RWPE1 (cell line): ENCODE measurements at regions not wholly inside any gene's neighbourhood (a gene's known extent, or its start where the extent isn't known, plus 50 kb on each side); places are given as distances from the start of the nearest gene placed in this dataset.

Source experiments
- CTCF ChIA-PET: fragments of 350-600 bp; sonication (Branson Sonifier 250); formaldehyde crosslinking; extraction: SDS; loops from one replicate; lab custom pipeline; 2021; lab: Yijun Ruan, JAX
- POLR2A ChIA-PET: fragments of 400-600 bp; formaldehyde crosslinking; extraction: SDS; loops from one replicate; lab custom pipeline; 2020; ENCODE audit warnings: antibody characterized with exemption; ENCODE audit not compliant: low non-redundant PET; lab: Yijun Ruan, JAX
- DNase-seq: peaks from one replicate; pipeline ENCODE4 v3.0.0; 2012; ENCODE audit warnings: low spot score
- H3K27ac ChIP-seq: fragments of 450-650 bp; 2 replicates; pipeline ENCODE4 v1.5.1; 2017
- TF ChIP-seq, protein P1 (sequence below): fragments of 450-650 bp; conservative IDR thresholded peaks from 2 replicates; pipeline ENCODE4 v1.5.1; 2017; ENCODE audit warnings: low read depth, mild to moderate bottlenecking

DNA sequence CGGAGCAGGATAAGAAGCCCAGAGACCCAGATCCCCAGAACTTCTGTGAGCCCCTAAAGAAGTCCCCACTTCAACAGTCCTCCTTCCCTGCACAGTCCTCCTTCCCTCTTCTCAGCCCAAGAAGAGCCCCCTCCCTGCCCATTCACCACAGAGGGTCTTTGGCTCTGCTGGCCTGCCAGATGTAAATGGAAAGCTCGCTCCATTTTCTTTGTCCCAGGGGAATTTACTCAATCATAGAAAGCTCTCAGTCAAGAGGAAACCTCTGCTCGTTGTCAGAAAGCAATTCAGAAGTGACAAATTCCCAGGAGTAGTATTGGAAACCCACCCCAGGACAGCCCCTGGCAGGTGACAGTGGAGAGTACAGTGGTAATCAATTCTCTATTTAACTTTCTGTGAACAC is 105.5 kb upstream of the SMAD3 start:
- DNase-seq: no peak
- no peak overlapping the region for H3K27ac ChIP-seq
- TF ChIP-seq, protein P1, sequence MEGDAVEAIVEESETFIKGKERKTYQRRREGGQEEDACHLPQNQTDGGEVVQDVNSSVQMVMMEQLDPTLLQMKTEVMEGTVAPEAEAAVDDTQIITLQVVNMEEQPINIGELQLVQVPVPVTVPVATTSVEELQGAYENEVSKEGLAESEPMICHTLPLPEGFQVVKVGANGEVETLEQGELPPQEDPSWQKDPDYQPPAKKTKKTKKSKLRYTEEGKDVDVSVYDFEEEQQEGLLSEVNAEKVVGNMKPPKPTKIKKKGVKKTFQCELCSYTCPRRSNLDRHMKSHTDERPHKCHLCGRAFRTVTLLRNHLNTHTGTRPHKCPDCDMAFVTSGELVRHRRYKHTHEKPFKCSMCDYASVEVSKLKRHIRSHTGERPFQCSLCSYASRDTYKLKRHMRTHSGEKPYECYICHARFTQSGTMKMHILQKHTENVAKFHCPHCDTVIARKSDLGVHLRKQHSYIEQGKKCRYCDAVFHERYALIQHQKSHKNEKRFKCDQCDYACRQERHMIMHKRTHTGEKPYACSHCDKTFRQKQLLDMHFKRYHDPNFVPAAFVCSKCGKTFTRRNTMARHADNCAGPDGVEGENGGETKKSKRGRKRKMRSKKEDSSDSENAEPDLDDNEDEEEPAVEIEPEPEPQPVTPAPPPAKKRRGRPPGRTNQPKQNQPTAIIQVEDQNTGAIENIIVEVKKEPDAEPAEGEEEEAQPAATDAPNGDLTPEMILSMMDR: no peak
- ChIA-PET CTCF (interaction anchor here (1.0 kb wide), 1 partner anchor 10 kb away, joined by 3 read pairs; no protein-coding TSS in a partner anchor), POLR2A (no interaction called here)

DNA sequence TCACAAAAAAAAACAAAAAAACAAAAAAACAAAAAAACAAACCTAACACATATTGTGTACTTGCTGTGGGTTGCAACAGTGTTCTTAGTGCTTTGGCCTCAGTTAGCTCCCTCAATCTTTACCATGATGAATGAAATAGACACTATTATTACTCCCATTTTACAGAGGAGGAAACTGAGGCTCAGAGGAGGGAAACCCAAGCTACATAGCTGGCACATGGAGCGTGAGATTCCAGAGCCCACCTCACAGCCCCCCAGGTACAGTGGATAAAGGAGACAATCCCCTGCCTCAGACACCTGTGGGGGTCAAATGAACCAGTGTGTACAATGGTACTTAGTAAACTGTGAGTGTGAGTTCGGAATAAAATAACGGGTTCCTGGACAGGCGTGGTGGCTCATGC is 104.9 kb upstream of the SMAD3 start:
- no peak for DNase-seq
- ChIA-PET POLR2A (no interaction called here), CTCF (interaction anchor here (1.0 kb wide), 1 partner anchor 9 kb away, joined by 3 read pairs; no protein-coding TSS in a partner anchor)

DNA sequence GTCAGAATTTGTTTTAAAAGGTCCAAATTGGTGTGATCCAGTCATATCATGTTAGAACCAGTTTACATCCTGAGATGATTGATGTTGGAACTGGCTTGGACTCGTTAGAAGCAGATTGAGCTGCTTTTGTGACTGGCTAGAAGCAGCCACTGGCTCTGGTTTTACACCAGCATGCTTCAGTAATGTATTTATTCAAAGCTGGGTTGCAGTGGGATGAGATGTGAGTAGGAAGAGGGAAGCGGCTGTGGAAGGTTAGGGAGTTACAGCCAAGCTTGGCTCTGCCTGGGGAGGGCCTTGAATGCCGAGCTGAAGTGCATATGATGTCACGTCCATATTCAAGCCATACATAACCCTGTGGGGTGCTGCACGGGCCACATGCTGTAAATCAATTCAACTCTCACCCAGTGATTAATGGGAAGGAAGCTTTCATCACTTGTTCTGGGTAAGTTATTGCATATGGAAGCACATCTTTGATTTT is 104.0 kb upstream of the SMAD3 start:
- peak overlapping the region; percentile 29 for H3K27ac ChIP-seq
- DNase-seq: no peak
- ChIA-PET CTCF (interaction anchor here (0.5 to 0.9 kb wide), 2 partner anchors 11 to 623 kb away, joined by 3 to 5 read pairs; no protein-coding TSS in a partner anchor), POLR2A (no interaction called here)
- TF ChIP-seq, protein P1: no peak

More for the DNA sequence above, 104.9 kb upstream of the SMAD3 start:
- TF ChIP-seq, protein P1: no peak
- no peak overlapping the region for H3K27ac ChIP-seq

DNA sequence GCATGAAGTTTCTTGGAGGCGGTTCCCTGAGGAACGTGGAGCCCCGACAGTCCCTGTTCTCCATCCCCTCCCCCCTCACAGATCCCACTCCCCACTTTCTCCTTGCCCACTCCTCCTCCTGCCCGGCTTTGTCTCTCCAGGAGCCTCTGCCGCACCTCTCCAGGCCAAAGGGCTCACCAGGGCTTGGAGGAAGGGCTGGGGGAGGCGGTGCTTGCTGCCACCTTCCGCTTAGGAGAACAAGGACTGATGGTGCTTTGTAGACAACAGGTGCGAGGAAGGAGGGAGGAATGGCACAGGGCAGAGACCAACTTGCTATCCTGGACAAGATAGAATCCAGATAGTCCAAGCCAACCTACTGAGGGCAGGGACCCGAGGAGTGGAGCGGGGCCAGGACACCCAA is 103.5 kb upstream of the SMAD3 start:
- CTCF ChIA-PET: interaction anchor here (0.5 to 0.9 kb wide), 2 partner anchors 12 to 623 kb away, joined by 3 to 5 read pairs; no protein-coding TSS in a partner anchor
- DNase-seq: no peak
- TF ChIP-seq, protein P1: no peak
- POLR2A ChIA-PET: no interaction called here
- peak overlapping the region; percentile 29; the same call in 1 of the 2 replicates for H3K27ac ChIP-seq

DNA sequence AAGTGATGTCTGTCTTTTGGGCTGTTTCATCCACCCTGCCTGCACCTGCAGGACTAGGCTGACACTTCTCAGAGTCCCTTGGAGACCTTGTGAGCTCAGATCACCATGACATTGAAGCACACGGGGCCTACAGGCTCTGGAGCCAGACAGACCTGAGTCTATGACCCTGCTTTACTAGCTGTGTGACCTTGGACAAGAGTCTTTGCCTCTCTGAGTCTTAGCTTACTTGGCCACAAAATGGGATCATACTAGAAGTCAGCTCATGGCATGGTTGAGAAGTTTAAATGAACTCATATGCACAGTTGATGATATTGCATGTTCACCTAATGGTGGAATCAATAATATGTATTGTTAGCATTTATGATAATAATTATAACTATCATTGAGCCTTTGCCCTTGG is 102.9 kb upstream of the SMAD3 start:
- TF ChIP-seq, protein P1: no peak
- ChIA-PET POLR2A (no interaction called here), CTCF (interaction anchor here (0.9 kb wide), 1 partner anchor 12 kb away, joined by 3 read pairs; no protein-coding TSS in a partner anchor)
- DNase-seq: no peak
- no peak overlapping the region for H3K27ac ChIP-seq

DNA sequence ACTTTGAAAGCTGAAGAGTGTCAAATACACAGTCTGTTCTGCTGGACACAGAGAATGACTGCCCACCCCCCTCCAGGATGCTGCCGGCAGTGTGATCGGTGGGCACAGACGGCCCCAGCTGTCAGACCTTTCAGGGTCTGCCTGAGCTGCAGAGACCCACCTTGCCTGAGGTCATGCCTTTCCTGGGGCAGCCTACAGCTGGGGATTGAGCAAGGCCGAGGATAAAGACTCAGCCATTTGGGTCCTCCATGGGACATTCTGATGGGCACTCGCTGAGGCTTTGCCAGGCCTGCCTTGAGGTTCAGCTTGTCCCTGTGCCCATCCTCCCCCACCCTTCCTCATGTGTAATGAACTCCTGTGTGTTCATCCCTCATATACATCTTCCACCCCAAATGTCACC is 102.3 kb upstream of the SMAD3 start:
- CTCF ChIA-PET: no interaction called here
- no peak for DNase-seq
- TF ChIP-seq, protein P1: no peak
- POLR2A ChIA-PET: no interaction called here
- no peak overlapping the region for H3K27ac ChIP-seq
